ENCODE measurements at regions not wholly inside any gene's neighbourhood (a gene's known extent, or its start where the extent isn't known, plus 50 kb on each side); places are given as distances from the start of the nearest gene placed in this dataset.

DNA sequence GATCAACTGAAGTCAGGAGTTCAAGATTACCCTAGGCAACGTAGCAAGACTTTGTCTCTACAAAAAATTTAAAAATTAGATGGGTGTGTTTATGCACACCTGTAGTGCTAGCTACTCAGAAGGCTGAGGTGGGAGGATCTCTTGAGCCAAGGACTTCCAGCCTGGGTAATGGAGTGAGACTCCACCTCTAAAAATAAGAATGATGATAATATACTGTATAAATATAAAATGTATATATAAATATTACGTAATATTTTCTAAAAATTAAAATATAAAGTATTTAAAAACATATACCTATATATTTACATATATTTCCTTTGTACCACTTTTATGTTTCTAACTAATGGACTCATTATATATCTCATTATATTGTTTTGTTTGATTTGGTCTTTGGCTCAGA lies 409.5 kb upstream of the REG3G start:
- DNase-seq, result no peak

DNA sequence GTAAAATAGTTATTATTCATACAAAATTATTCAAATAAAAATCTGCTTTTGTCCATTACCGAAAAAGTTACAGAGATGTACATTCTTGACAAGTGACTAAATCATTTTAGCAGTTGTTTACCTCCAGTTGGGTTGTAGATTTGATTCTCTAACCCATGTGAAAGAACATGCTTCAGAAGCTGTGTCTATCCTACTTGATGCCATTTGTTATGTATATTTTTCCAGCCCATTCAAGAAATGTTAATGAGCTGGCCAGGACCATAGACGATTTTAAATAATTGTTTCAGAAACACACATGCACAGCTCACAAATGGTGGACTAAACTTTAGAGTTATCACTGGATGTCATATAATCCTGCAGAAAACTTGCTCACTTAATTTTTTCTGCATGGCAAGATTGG lies 391.1 kb upstream of the REG3G start:
- DNase-seq, result no peak

DNA sequence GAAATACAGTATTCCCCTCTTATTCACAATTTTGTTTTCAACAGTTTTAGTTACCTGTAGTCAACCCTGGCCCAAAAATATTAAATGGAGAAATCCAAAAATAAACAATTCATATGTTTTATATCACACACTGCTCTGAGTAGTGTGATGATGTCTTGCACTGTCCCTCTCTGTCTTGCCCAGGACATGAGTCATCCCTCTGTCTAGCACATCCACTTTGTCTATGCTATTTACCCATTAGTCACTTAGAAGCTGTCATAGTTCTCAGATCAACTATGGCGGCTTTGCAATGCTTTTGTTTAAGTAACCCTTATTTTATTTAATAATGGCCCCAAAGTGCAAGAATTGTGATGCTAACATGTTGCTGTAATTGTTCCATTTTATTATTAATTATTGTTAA lies 380.6 kb upstream of the REG3G start:
- no peak for DNase-seq

DNA sequence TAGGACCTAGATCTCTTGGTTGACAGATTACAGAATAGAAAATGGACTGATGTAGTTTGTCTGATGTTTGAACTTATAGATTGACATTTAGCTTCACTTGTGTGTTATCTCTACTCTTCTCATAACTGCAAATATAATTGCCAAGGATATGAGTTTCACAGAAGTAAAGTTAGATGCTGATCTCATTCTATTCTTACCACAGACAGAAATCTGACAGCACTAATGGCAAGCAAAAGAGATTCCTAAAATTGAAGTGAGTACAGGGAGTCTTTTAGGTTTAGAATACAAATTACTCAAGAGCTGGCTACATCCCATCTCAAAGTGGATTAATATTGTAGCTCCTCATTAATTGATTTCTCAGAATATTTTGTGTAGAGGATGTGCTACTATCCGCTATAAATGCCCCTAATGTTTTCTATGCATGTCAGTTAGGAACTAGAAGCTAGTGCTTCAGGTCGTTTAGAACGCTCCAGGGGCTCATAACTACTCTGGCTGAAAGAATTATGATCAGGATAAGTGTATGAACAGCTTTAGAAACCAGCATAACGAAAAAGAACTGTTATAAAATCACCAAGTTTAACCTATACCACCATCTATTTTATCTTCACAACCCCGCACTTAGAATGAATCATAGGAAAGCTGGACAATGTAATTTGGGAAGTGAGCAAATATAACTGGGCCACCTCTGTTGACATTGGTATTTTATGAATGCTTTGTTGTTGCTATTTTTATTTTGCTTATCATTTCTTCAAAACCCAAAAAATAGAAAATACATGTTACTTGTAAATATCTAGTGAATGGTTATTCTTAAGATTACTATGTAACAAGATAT lies 378.8 kb upstream of the REG3G start:
- DNase-seq, result no peak

DNA sequence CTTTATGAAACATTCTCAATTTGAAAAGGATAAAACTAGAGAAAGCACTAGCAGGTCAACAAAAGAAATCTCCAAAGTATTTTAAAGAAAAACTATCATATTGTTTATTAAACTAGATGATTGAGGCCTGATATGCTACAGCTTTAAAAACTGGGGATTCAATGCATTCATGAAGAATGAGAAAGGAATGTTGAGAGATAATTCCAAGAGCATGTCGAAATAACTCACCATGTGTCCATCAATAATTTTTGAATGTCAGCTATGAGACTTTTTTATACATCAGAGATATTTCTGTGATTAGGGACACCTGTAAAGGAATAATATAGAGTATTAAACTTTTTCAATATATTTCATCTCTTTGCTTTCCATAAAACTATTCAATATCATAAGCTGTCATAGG lies 376.9 kb upstream of the REG3G start:
- no peak for DNase-seq

DNA sequence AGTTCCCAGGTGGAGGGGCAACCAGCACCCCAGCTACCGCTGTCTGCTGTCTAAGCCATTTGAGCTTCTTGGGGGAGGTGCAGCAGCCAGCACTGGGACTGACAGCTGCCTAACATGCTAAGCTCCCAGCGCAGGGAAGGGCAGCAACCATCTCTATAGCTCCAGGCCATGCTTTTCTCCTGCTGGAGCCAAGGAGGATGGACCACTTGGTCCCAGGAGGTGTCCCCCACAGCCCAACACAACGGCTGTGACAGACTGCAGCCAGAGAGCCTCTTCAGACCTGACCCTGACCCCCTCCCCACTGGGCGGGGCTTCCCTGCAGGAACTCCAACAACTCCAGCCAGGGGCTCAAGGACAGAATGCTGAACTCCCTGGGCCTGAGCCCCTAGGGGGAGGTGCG lies 370.6 kb upstream of the REG3G start:
- no peak for DNase-seq

DNA sequence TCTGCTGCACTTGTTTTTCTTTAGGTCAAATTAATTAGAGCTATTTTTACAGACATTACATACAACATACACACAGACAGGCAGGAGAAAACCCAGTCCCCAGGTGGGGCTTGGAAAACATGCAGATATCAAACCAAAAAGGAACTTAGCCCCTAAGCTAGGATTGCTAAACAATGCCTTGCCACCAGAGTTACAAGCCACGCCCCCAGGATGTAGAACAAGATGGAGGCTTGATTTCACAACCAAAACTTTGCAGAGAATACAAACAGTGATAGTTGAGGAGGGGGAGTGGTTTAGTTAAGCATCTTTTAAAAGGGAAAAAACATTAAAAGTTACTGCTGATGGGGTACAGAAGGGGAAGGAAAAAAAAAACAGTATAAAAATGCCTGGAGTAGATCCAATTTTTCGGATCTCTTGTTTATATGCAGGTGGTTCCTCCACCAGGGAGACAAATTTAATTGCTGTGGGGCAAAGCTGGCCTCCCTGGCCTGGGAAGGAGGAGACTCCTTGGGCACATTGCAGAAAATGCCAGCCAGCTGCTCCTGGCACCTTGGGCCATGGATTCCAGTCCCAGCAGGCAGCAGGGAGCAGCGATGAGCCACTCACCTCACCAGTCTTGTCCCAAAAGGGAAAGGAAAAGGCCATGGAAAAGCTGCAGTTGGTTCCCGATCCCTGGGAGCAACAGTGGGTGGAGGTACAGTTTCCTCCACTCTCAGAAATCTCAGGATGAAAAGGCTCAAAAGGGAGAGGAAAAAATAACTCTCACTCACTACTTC lies 348.4 kb upstream of the REG3G start:
- DNase-seq, result no peak

DNA sequence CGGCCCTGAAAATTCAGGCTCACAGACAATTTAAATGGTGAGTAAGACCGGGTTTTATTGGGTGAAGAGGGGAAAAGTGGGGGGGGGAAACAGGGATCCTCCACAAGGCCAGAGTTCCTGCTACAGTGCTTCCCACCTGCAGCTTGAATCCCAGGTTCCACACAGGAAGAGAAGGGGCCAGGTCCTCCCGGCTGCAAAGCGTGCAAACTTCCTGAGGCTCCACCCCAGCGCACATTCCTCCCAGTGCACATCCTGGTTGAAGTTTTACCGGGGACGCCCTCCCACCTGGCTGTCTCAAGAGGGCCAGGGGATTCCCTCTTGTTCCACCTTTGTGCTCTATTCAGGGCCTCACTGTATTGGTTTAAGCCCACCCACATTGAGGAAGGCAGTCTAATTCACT lies 347.7 kb upstream of the REG3G start:
- DNase-seq, result no peak

DNA sequence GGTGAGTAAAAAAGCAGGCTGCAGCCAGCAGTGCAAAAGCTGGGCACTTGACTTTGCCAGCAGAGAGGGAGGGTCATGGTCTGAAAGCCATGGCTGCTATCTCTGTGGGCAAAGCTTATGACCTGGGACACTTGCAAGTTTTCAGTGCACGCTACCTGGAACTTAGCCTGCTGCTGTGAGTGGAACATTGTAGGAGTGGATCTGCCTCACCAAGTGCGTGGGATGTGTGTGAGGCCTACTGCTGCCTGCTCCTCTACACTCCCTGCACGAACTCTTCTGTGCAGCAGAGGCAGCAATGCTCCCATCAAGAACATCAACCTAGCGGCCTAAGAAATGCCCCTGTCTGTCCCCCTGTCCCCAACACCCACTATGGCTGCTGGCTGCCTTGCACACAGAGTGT lies 344.1 kb upstream of the REG3G start:
- no peak for DNase-seq

DNA sequence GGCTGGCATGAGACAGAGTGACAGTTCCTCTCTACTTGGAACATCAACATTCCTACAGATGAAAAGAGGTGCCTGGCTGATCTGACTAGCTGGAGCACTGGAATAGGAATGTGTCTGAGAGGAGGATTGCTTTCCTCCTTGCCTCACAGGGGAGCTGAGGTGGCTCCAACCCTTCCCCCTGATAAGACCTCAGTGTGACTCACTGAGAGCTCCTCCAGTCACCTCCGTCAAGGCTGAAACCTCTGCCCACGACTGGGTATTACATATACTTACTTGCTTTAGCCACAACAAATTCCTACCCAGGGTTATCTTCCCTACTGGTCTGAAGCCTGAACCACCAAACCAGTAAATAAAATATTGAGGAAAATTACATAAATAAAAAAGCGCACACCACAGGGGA lies 342.7 kb upstream of the REG3G start:
- no peak for DNase-seq

DNA sequence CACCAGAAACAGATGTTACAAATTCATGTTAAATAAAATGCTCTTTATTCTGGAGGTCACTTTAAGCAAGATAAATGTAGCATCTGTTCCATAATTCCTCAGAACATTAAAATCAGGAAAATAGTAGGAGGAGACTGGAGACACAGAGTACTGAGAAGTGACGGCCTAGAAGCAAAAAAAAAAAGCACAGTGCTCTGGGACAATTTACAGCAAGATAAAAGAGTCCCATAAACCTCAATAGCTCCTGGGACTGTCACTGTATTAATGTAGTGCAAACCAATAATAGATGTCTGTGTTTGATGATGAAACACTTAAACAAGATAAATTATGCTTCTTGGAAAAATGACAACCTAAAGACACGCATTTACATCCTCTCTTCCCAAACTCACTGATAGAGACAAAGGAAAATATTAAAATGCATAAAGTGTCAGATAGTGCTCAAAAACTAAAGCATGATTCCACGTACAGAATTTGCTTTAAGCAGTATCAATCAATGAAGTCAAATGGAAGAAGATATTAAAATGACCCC lies 338.8 kb upstream of the REG3G start:
- DNase-seq, result no peak

DNA sequence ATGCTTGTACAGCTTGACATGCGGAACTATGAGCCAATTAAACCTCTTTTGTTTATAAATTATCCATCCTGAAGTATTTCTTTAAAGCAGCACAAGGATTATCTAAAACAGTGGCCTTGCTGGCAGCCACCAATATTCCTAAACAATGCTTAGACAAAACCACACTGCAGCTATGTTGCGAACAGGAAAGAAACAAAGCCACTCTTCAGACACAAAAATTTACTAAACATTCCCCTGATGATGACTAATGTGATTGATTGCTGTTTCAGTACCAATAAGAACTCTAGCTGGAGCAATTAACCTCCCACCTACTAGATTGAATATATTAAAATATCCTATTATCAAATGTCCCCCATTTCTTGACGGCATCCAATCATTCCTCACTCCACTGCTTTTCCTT lies 325.8 kb upstream of the REG3G start:
- DNase-seq, result no peak

DNA sequence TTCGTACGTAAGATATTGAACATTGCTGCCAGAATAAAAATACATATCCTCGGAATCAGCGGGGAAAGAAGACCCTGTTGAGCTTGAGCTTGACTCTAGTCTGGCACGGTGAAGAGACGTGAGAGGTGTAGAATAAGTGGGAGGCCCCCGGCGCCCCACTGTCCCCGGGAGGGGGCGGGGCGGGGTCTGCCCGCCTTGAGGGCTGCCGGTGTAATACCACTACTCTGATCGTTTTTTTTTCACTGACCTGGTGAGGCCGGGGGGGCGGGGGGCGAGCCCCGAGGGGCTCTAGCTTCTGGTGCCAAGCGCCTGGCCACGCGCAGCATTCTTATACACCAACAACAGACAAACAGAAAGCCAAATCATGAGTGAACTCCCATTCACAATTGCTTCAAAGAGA lies 324.0 kb upstream of the REG3G start:
- no peak for DNase-seq

DNA sequence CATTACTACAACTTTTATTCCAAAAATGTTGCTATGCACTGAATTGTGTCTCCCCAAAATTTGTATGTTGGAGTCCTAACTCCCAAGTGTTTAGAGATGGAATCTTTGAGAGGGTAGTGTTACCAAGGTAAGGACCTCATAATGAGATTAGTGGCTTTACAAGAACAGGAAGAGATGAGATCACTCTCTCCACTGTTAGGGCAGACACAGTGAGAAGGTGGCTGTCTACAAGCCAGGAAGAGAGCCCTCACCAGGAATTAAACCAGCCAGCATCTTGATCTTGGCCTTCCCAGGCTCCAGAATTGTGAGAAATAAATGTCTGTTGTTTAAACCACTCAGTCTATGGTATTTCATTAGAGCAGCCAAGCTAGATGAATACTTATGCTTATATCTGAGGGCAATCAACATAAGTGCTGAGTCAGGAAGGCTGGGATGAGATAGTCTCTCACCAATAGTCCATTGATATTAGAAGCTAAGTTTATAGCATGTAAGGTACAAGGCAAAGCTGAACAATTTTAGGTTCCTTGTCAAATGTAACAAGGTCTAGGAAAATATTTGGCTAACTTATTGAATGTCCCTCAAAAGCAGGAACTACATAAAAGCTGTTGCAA lies 317.6 kb upstream of the REG3G start:
- no peak for DNase-seq

DNA sequence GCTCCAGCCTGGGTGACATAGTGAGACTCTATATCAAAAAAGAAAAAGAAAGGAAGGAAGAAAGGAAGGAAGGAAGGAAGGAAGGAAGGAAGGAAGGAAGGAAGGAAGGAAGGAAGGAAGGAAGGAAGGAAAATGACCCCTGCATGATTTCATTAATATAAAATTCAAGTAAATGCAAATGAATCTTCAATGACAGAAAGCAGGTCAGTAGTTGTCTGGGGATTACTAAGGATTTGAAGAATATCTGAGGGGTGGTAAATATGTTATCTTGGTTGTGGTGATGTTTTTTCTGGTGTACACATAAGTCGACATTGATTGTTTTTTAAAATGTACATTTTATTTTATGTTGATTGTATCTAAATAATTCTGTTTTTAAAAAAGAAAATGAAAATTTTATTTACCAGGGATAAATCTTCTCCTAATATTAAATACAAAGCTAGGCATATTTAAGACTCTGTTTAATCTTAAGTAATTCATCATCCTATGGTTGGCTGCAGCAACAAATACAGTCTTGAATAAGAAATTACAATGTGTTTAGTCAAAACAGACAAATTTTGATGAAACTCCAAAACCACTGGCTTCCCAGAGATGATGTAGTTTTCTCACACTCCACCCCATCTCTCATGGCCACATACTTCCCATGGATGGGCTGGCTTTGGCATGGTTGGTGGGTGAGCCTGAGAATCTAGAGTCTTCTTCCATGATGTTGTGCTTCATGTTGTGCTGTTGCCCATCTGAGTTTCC lies 314.7 kb upstream of the REG3G start:
- DNase-seq, result no peak

DNA sequence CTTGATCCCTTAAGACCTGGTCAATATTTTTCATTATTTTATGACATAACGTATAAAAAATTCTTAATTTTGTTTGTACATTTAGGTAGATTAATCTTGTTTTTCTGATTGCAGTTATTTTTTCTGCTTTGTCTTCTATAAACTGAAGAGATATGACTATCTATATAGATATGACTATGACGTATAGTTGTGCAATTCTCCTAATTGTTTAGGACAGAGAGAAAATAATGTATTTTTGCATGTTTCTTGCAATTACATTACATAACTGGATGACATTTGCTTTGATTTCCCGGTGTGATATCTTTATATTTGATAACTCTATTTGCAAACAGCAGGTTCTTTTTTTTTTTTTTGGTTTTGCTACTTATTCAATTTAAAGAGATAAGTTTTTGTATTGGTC lies 310.2 kb upstream of the REG3G start:
- no peak for DNase-seq

DNA sequence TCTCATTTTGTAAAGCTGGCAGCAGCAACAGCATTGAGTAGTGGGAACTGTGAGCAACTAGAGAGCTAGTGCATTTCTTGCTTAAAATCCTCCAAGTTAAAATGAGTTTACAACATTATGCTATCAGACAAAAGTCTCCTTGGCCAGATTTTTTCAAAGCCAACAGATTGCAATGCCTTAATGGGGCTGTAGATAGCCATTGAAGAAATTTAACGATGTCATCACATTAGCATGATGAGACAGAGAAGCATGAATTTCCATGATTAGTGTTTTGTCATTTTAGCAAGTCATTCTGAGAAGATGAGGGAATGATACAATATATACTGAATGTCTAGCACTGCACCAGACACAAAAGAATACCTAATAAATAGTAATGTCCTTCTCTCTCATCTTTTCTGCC lies 307.5 kb upstream of the REG3G start:
- DNase-seq, result no peak

DNA sequence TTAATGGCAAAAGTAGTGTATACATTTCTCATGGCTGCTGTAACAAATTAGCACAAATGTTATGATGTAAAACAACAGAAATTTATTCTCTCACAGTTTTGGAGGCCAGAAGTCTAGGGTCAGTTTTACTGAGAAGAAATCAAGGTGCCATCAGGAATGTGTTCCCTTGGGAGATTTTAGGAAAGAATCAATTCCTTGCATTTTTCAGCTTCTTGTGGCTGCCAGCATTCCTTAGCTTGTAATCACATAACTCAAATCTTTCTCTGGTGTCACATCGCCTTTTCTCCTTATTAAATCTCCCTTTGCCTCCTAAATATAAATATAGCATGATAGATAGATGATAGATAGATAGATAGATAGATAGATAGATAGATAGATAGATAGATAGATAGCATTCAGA lies 307.0 kb upstream of the REG3G start:
- DNase-seq, result no peak

DNA sequence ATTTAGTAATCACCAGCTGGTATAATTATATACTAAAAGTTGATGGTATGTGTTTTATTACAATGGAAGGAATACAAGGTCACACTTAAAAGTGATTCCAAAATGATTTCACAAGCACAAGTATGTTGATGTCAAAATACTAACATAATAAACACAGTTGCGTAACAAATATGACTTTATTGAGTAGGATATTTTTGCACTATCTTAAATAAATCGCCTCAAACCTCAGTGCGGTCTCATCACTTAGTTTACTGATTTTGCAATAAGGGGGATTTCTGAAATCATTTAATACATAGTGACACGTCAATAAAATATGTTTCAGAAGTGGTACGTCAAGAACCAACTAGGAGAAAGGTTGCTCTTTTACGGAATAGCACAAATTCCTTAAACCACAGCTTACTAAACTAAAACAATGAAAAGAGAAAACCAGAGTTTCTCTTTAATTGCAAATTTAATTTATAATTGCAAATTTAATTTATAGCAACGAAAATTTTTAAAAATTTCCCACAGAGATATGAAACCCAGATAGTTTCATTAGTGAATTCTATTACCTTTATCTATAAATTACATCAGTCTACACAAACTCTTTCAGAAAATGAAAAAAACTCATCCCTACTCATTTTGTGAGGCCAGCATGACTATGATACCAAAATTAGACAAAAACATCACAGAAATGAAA lies 304.0 kb upstream of the REG3G start:
- DNase-seq, result no peak

DNA sequence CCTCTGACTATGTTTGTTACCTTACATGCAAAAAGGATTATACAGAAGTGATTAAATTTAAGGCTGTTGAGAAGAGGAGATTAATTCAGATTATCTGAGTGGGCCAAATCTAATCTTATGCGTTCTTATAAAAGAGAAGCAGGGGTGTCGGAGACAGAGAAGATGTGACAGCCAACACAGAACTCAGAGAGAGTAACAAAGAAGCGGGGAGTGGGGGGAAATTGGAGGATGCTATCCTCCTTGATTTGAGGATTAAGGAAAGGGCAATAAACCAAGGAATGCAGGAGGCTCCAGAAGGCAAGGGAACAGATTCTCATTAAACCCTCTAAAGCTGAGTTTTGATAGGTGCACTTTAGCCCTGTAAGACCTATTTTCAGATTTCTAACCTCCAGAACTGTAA lies 291.3 kb upstream of the REG3G start:
- DNase-seq, result no peak

DNA sequence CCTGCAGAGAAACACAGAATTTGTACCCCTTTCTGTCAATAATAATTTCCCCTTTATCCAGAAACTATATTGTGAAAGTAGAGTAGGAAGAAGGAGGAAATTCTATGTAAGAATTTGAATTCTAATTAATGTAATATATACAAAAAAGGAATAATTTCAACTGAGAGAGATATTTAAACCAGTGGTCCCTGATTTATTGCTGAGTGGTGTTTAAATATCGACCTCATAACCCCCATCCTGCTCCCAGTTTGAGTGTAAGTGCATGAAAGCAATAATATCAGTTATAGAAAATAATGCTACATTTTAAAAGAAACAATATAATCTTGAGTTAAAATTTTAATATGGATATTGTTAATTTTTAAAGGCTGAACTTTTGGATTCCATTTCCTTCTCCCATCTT lies 286.2 kb upstream of the REG3G start:
- no peak for DNase-seq

DNA sequence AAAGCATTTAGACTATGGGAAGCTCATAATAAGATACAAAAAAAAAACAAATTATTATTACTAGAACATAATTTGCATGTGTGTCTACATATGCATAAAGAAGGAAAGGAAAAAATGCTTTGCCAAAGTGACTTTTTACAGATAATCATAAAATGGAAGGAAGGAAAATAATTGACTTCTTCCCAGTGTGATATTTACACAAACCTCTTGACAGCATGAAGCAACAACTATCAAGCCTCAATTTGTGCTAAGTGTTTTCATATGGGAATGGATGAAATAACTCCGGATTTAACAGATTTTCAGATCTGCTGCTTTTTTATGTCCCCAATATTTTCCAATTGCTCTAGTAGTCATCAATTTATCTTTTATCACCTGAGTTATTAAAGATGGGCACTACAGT lies 275.9 kb upstream of the REG3G start:
- DNase-seq, result peak in 1 of 3 experiments; percentile 2

DNA sequence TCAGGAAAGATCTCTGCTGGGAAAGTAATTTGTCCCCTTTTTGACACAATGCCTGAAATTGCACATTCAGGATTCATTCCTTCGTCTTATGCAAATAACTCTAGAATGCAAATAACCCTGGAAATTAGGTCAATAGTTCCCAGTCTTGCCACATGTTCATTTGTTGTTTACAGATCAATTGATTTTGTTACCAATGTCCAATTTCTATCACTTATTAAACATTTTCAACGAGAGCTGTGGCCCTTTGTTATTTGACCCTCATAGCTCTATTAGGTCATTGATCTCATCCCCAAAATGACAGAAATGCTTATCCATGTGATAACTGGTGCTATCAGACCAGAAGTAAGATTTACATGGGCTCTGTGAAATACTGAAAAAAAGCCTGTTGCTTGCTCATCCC lies 275.3 kb upstream of the REG3G start:
- no peak for DNase-seq

Measured in NCI-H1417 (cell line).